ENCODE measurements at regions not wholly inside any gene's neighbourhood (a gene's known extent, or its start where the extent isn't known, plus 50 kb on each side); places are given as distances from the start of the nearest gene placed in this dataset.

DNA sequence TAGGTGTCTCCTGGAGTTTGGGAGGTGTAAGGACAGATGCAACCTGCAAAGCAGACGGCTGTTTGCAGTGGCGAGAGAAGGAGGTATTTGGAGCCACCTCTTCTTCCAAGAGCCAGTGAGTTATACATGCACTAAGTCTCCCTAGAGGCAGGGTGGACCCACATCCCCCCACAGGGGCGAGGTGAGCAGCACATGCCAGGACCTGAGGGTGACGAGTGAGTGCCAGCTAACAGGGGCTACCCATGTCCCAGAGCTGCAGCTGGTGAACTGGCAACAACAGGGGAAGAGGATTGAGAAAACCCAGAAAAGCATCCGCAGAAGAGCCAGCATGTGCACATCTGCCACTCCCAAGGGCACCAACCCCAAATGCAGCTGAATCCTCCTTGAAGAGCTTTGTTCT lies 95.1 kb downstream of the CD83 start:
- ATAC-seq (ENCODE audit: poor library complexity), result no peak
- intact Hi-C loops (cut with DNase I), result loop anchor here (10.0 kb wide), 1 partner anchor 1032 kb away; the partner anchor contains the start of gene JARID2
- DNase-seq, result no peak

GRCh38 chr6:14216946-14217684 lies 99.5 kb downstream of the CD83 start:
- ATAC-seq (ENCODE audit: poor library complexity), result no peak
- DNase-seq, result no peak
- intact Hi-C loops (cut with DNase I), result loop anchor here (10.0 kb wide), 1 partner anchor 1028 kb away; the partner anchor contains the start of gene JARID2

- intact Hi-C loops (cut with DNase I), result loop anchor here (10.0 kb wide), 1 partner anchor 1027 kb away; the partner anchor contains the start of gene JARID2
- DNase-seq (no peak), ATAC-seq (ENCODE audit: poor library complexity) (no peak)
Measured at GRCh38 chr6:14217728-14218518, 100.4 kb downstream of the CD83 start.

- intact Hi-C loops (cut with DNase I), result loop anchor here (10.0 kb wide), 1 partner anchor 1026 kb away; the partner anchor contains the start of gene JARID2
- DNase-seq, result no peak
- no peak for ATAC-seq (ENCODE audit: poor library complexity)
Measured at GRCh38 chr6:14218519-14218800, 100.9 kb downstream of the CD83 start.

- intact Hi-C loops (cut with DNase I), result no loop called here
- ATAC-seq (ENCODE audit: poor library complexity), result no peak
Measured at GRCh38 chr6:14221564-14222279, 104.2 kb downstream of the CD83 start.

GRCh38 chr6:14222956-14223355 lies 105.4 kb downstream of the CD83 start:
- DNase-seq (no peak), ATAC-seq (ENCODE audit: poor library complexity) (no peak)
- intact Hi-C loops (cut with DNase I), result no loop called here

More at GRCh38 chr6:14221564-14222279, 104.2 kb downstream of the CD83 start:
- DNase-seq, result no peak

DNA sequence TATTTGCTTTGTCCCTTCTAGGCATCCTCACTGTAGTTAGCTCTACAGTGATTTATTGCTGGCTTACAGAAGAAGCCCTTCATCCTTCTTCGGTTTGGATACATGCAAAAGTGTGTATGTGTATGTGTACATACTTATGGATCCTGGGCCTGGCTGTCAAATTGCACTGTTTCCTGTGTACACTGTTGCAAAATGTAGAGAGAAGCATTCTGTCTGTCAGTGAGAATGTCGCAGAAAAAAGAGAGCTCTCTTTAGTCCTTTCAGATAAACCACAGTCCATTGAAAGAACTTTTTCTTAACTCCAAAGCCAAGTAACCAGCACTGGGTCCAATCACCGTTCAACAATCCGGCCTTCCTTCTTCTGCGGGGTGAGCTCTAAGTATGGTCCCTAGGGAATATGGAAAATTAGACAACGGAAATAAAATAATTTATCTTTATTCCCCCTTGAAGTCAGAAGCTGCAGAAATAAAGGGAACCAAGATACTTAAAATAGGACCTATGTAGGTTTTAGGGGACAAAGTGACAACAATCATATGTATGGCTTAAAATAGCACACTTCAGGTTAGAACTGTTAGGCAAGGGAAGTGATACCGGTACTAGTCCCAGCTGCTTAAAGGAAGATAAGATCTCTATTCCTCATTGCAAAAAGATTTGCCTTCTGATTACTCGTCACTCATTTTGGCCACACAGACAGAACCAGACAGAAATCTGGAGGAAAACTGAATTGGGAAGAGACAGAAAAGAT lies 107.0 kb downstream of the CD83 start:
- intact Hi-C loops (cut with DNase I), result no loop called here
- ATAC-seq (ENCODE audit: poor library complexity) (no peak), DNase-seq (no peak)

DNA sequence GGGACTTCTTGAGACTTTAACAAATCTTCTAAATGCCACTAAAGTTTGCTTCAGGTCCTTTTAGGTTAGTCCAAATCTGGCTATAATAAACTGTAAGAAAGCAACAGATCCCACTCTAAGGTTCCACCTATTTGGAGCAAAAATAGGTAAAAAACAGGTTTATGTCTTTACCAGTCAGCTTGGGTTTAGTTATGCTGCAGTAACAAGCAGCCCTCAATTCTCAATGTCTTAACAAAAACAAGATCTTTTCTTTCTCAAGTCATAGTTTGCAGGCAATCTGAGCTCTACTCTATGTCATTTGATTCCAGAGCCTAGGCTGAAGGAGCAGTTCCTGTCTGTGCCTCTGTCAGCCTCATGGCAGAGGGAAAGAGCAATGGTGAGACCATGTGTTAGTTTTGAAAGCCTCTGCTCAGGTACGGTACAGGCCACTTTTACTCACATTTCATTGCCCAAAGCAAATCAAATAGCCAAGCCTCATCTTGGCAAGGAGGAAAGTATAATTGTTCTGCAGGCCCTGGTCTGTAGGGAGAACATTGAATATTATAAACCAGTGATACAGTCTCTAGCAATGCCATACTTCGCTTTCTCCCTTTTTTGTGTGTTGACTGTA lies 108.6 kb downstream of the CD83 start:
- intact Hi-C loops (cut with DNase I), result no loop called here
- ATAC-seq (ENCODE audit: poor library complexity), result no peak

DNA sequence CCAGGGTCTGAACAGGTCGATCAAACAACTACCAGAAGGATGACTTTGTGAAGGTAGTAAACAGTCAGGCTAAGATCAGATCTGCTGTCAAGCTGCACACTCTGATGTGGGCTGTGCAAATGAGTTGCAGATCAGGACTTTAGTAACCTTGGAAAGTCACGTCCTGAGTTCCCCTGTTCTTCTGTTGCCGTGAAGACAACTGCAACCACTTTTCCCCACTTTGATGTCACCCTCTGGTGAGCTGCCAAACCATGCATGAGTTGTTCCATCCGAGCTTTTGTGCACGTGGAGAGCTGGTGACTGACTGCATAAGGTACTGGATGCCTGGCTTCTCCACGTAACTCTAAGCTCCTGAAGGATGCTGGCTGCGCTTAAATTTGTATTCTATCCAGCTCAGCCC lies 111.0 kb downstream of the CD83 start:
- ATAC-seq (ENCODE audit: poor library complexity) (no peak), DNase-seq (no peak)
- intact Hi-C loops (cut with DNase I), result no loop called here

More for the DNA sequence above, 108.6 kb downstream of the CD83 start:
- no peak for DNase-seq

GRCh38 chr6:14231071-14231483 lies 113.5 kb downstream of the CD83 start:
- no peak for ATAC-seq (ENCODE audit: poor library complexity)
- DNase-seq, result no peak
- intact Hi-C loops (cut with DNase I), result no loop called here

DNA sequence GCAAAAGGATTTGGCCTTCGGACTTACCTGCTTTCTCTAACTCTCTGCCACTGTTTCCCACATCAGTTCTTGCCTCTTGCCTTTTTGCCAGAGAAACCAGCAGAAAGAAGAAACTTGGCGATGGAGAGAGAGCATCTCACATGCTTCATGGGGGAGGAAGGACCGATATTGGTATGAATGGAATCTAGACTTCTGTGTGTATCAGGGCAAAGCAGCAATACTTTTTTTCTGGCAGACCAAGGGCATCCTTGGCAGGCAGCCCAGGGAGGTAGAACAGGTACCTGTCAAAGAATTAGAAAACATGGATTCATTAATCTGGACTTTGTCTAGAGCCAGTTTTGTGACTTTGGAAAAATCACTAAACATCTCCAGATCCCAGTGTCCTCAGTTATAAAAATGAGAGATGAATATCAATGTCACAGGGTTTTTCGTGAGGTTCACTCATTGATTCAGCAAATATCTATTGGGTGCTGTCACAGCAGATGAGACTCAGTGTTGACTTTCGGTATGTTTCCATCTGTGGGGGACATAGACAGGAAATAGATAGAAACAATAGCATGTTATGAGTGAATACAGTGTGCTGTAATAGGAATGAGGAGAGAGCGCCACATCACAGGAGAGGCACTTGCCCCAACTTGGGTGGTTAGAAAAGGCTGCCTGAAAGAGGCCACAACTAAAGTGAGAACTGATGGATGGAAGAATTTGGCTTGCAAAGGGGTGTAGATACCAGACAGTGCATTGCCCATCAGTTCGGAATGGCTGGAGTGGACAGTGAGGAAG lies 114.1 kb downstream of the CD83 start:
- DNase-seq (no peak), ATAC-seq (ENCODE audit: poor library complexity) (no peak)
- intact Hi-C loops (cut with DNase I), result no loop called here

DNA sequence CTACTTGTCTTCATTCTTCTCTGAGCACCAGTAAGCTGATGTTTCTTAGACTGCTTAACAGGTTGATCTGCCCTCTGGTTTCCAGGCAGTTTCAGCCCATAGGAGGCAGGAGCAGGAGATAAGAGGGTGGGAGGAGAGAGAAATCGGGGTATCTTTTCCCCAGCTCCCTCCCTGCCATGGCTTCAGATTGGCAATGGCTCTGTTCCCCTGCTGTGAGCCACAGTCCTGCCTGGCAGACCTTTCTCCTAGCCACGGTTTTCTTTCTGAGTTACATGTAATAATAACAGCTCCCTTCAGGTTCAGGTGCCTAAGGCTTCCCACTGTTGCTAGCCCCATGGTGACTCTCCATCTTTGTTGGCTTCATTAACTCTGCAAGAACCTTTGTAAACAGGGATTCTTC lies 115.3 kb downstream of the CD83 start:
- ATAC-seq (ENCODE audit: poor library complexity), result no peak
- intact Hi-C loops (cut with DNase I), result no loop called here
- no peak for DNase-seq

DNA sequence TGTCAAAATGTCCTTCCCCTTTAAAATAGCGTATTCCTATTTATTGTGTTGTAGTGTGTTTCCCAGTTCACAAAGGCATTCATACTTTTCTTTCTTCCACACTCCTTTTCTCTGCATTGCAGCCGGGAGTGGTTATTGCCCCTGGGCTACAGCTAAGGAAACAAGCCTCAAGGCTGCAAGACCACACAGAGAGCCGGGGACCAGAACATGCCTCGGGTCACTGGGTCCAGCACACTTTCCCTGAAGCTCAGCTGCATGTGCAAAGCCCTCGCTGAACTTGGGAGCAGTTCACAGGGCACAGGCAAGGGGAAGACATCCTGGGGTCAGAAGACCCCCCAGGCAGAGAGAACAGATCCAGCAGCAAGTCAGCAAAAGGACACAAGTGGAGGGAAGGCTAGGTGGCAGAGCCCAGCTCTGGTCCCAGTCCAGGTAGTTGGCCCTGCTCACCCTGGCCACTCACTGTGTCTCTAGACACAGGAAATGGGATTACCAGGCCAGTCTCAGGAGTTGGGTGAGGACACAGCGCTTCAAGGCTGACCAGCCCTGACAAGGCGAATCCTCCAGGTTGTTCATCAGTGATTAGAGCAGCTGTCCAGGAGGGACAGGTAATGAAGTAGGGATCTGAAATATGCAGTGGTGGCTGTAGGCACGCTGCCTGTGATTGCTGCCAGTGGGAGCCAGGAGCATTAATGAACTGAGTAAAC lies 118.2 kb downstream of the CD83 start:
- intact Hi-C loops (cut with DNase I), result no loop called here
- ATAC-seq (ENCODE audit: poor library complexity), result no peak
- DNase-seq, result no peak

DNA sequence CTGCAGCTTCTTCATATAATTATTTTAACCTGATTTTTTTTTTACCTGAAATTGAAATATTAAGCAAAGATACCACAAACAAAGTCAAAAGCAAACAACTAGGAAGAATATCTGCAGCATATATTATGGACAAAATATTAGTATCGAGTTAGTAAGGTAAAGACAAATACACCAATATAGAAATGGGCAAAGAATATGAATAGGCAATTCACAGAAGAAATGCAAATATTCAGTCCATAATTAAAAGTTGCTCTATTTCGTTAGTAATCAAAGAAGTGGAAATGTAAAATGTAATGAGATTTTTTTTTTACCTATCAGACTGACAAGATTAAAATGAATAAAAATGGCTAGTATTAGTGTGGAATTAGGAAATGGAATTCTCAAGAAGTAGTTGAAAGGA lies 121.5 kb downstream of the CD83 start:
- ATAC-seq (ENCODE audit: poor library complexity) (no peak), DNase-seq (no peak)
- intact Hi-C loops (cut with DNase I), result no loop called here

GRCh38 chr6:14240411-14241166 lies 123.0 kb downstream of the CD83 start:
- intact Hi-C loops (cut with DNase I), result no loop called here
- no peak for DNase-seq

GRCh38 chr6:14241255-14242070 lies 123.9 kb downstream of the CD83 start:
- ATAC-seq (ENCODE audit: poor library complexity) (no peak), DNase-seq (no peak)
- intact Hi-C loops (cut with DNase I), result no loop called here

More at GRCh38 chr6:14240411-14241166, 123.0 kb downstream of the CD83 start:
- no peak for ATAC-seq (ENCODE audit: poor library complexity)

Measured in Right ventricle myocardium superior (tissue), 1 donor.